Chondrocyte (in vitro differentiated cells): ENCODE measurements at regions not wholly inside any gene's neighbourhood (a gene's known extent, or its start where the extent isn't known, plus 50 kb on each side); places are given as distances from the start of the nearest gene placed in this dataset.

Source experiments
- DNase-seq: peaks from one replicate; pipeline ENCODE4 v3.0.0; 2021; ENCODE audit warnings: mixed read lengths, low spot score
- H3K27ac Mint-ChIP-seq: one replicate; pipeline ENCODE4 v1.8.0; 2021; ENCODE audit warnings: mild to moderate bottlenecking, moderate library complexity, mixed read lengths; ENCODE audit not compliant: unreplicated experiment
- H3K27me3 Mint-ChIP-seq: 2 replicates; pipeline ENCODE4 v1.8.0; 2021; ENCODE audit warnings: low read depth, mixed read lengths
- H3K36me3 Mint-ChIP-seq: 2 replicates; pipeline ENCODE4 v1.8.0; 2021; ENCODE audit warnings: low read depth, mixed read lengths
- H3K4me1 Mint-ChIP-seq: 2 replicates; pipeline ENCODE4 v1.8.0; 2021; ENCODE audit warnings: low read depth, mild to moderate bottlenecking, mixed read lengths
- H3K4me3 Mint-ChIP-seq: one replicate; pipeline ENCODE4 v1.8.0; 2021; ENCODE audit warnings: mild to moderate bottlenecking, moderate library complexity, mixed read lengths; ENCODE audit not compliant: unreplicated experiment
- H3K9me3 Mint-ChIP-seq: 2 replicates; pipeline ENCODE4 v1.8.0; 2021; ENCODE audit warnings: low read depth, mixed read lengths
- TF ChIP-seq, protein P1 (sequence below): fragments of 200-600 bp; sonication (generic); IDR thresholded peaks from 2 replicates; pipeline ENCODE4 v1.5.0; 2021; ENCODE audit warnings: antibody characterized with exemption, mild to moderate bottlenecking, moderate library complexity

- Mint-ChIP-seq H3K9me3 (peaks cover 8% of the 10 kb centered on the region), H3K27ac (no peak overlapping the region), H3K4me1 (no peaks in the 10 kb centered on the region), H3K36me3 (no peaks in the 10 kb centered on the region), H3K4me3 (no peak overlapping the region), H3K27me3 (peaks cover 14% of the 10 kb centered on the region)
- TF ChIP-seq, protein P1, sequence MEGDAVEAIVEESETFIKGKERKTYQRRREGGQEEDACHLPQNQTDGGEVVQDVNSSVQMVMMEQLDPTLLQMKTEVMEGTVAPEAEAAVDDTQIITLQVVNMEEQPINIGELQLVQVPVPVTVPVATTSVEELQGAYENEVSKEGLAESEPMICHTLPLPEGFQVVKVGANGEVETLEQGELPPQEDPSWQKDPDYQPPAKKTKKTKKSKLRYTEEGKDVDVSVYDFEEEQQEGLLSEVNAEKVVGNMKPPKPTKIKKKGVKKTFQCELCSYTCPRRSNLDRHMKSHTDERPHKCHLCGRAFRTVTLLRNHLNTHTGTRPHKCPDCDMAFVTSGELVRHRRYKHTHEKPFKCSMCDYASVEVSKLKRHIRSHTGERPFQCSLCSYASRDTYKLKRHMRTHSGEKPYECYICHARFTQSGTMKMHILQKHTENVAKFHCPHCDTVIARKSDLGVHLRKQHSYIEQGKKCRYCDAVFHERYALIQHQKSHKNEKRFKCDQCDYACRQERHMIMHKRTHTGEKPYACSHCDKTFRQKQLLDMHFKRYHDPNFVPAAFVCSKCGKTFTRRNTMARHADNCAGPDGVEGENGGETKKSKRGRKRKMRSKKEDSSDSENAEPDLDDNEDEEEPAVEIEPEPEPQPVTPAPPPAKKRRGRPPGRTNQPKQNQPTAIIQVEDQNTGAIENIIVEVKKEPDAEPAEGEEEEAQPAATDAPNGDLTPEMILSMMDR = no peak
- DNase-seq = peak; percentile 18
These were observed 150.2 kb downstream of the UQCRFS1 start for GRCh38 chr19:29062475-29063435.

DNA sequence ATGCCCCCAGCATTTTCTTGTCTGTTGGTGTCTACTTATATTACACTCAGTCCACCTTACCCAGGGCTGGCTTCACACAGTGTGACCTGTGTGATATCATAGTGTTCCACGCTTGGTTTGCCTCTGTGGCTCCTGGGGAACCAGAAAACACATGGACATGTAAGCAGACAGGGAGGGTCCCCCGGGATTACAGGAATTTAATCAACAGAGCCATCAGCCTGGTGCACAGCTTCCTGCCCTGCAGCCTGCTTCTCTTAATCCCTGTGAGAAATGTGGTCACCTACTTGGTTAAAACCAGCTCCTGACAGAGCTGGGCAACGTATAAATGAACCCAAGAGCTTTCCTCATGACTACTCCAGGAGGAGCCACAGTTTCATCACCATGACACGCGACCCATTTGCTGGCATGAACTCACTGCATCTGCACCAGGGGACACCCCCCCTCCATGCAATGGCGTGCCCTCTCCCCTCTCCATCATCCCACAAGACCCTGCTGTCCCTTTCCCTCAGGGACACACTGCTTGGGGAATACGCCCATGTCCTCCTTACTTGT, 152.1 kb downstream of the UQCRFS1 start:
- Mint-ChIP-seq H3K4me3 (no peak overlapping the region), H3K9me3 (no peaks in the 10 kb centered on the region), H3K4me1 (no peaks in the 10 kb centered on the region), H3K27me3 (peaks cover 14% of the 10 kb centered on the region), H3K36me3 (no peaks in the 10 kb centered on the region), H3K27ac (no peak overlapping the region)
- peak; percentile 37 for DNase-seq
- TF ChIP-seq, protein P1 = no peak

GRCh38 chr19:29056535-29056934, 156.4 kb downstream of the UQCRFS1 start:
- no peaks in the 10 kb centered on the region for H3K4me1 Mint-ChIP-seq
- H3K27me3 Mint-ChIP-seq = peaks cover 7% of the 10 kb centered on the region
- H3K9me3 Mint-ChIP-seq = peaks cover 3% of the 10 kb centered on the region
- H3K36me3 Mint-ChIP-seq = no peaks in the 10 kb centered on the region
- TF ChIP-seq, protein P1 = no peak
- H3K27ac Mint-ChIP-seq = no peak overlapping the region
- no peak overlapping the region for H3K4me3 Mint-ChIP-seq
- DNase-seq = no peak

- DNase-seq = no peak
- TF ChIP-seq, protein P1 = no peak
- H3K36me3 Mint-ChIP-seq = no peaks in the 10 kb centered on the region
- peaks cover 5% of the 10 kb centered on the region for H3K27me3 Mint-ChIP-seq
- H3K9me3 Mint-ChIP-seq = peaks cover 3% of the 10 kb centered on the region
- H3K4me3 Mint-ChIP-seq = no peak overlapping the region
- no peak overlapping the region for H3K27ac Mint-ChIP-seq
- H3K4me1 Mint-ChIP-seq = no peaks in the 10 kb centered on the region
These were observed 157.9 kb downstream of the UQCRFS1 start for GRCh38 chr19:29054886-29055675.

DNA sequence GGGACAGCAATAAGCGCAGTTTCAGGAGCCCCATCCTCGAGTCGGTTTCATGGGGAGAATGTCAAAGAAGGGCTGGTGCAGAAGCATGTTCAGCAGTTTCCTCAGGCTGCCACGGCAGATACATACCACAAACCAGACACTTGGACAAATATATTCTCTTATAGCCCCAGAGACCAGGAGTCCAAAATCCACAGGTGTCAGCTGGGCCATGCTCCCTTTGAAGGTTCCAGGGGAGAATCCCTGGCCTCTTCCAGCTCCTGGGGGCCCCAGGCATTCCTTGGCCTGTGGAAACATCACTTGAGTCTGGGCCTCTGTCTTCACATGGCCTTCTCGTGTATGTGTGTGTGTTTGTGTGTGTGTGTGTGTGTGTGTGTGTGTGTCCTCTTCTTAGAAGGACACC, 164.1 kb downstream of the UQCRFS1 start:
- Mint-ChIP-seq H3K36me3 (no peaks in the 10 kb centered on the region), H3K4me3 (no peak overlapping the region), H3K27me3 (peaks cover 4% of the 10 kb centered on the region), H3K9me3 (peaks cover 5% of the 10 kb centered on the region), H3K27ac (no peak overlapping the region), H3K4me1 (no peaks in the 10 kb centered on the region)
- no peak for DNase-seq
- TF ChIP-seq, protein P1 = no peak
